HG03460 (cell line): ENCODE measurements at regions not wholly inside any gene's neighbourhood (a gene's known extent, or its start where the extent isn't known, plus 50 kb on each side); places are given as distances from the start of the nearest gene placed in this dataset.

ENCODE experiments used
- ATAC-seq: cut with Tn5 transposase; IDR thresholded peaks from one replicate; pipeline ENCODE4 v1.9.1; 2021; ENCODE audit not compliant: unreplicated experiment

DNA sequence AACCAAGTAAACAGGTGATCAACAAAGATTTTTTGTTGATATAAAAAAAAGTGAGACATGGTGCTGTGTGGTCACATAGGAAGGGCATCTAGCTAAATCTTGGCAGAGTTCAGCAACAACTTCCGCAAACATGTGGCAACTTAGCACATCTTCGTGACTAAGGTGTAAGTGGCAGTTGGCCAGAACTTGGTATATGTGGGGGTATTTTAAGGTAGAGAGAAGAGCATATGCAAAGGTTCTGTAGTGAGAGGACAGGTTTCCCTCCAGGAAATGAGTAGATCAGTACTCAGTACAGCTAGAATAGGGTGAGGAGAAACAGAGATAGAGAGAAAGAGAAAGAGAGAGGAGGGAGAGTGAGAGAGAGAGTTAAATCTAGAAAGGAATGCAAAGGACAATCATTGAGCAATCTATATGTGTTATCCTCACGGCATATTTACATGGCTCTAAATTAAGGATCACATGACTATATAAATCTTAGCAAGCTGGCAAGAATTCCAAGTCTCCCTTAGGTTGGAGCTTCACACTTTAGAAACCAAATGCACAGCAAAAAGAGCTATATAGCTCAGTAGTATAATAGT lies 227.7 kb upstream of the HMGA2 start:
- no peak for ATAC-seq

DNA sequence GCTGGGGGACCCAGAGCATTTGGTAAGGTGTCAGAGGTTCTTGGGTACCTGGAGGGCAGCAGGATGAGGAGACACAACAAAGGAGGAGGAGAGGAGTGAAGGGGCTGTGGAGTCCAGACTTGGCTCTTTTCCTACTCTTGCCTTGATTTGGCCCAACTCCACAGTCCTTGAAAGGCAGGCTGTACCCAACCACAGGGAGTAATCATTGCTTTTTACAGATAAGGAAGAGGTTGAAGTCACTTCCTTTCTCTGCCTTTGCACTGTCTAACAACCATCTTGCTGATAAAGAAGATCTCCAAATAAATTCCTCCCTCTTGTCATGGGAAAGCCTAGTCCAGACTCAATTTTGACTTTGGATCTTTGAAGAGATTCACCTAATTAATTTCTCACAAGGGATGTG lies 226.8 kb upstream of the HMGA2 start:
- ATAC-seq: no peak

DNA sequence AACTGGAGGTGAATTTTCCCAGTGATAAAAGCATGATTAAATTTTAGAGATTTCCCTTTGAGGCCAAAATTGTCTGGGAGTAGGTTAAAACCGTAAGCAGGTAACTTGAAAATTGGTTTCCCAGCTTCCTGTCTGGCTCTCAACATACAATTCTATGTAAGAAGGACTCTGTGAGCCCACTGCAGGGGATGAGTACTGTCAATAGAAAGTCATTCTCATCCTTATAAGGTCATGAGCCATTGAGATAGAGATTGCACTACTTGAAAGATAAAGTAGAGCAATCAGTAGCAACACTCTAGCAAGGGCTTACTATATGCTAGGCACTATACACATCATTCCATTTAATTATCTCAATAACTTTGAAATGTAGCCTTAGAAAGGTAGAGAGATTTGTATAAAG lies 225.6 kb upstream of the HMGA2 start:
- ATAC-seq: no peak

DNA sequence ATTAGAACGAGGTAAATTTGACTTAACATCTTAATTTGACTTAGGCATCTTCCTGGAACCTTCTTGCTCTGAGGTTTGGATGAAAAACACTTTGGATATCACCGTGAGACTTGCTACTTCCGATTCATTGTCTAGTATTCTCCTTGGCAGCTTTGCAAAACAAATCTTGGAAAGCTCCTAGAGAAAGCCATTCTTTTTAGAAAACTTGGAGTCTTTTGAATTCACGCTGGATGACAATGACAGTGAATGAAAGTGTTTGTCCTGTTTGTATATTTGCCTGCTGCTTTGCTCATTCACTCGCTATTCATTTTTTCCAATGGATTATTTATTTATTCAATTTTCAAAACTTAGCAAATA lies 222.1 kb upstream of the HMGA2 start:
- no peak for ATAC-seq

DNA sequence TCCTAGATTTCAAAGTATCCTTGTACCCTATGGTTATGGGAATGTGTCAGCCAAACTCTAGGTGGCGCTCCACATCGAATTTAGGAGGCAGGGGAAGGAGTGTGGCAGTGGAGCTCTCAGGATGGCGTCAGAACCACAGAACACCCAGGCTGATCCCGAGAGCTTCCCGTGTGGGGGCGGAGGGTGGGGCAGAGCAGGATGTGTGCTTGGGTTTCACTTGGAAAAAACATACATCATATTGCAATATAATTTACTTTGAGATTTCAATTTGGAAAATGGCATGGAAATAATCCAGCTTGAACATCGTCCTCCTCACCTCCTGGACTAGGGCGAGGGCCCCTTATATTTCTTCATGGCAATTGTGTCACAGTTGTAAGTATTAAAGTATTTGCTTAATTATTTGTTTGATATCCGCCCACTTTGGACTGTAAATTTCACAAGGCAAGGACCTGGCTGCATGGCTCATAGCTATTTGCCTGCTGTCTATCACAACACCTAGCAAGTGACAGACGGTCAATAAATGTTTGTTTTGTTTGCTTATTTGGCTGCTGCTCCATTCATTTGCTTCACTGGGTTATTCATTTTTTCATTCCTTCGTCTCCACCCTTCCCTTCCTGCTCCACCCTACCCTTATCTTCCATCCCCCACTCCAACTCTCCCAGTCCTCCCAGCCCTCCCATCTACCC lies 221.5 kb upstream of the HMGA2 start:
- peak; percentile 56 for ATAC-seq

DNA sequence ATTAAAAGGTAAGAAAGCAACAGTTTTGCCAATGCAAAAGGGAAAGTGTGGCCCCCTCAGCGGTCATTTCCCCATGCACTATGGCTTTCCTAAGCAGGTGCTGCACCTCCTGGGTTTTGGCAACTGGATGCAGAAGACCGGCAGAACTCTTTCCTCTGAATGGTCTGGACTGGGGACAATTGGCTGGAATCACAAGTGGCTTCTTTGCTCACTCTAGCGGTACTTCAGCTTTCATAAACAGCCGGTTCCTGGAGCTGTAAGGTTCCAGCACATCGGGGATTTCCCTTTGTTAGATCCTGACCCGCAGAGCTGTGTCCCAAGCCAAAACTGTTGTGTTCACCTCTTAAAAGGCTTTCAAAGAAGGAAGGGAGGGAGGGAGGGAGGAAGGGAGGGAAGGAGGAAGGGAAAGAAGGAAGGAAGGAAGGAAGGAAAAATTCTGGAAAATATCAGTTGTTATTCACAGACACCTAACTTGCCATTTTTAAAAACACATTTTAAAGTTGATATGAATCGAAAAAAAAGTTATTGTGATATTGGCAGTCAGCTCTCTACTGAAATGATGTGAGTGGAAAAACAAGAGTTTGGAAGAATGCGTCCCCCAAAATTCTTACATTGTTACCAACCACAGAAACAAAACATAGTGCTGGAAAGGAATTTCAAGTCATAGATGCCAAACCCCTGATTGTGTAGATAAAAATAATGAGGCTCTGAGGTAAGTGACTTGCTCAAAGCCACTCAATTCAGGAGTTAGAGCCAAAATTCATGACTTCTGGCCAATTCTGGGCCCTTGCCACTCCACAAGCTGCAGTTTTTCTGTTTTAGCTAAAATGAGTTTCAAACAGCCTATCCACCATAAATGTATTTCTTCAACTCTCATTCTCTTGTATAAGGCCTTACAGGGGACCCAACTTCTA lies 220.6 kb upstream of the HMGA2 start:
- ATAC-seq: no peak

DNA sequence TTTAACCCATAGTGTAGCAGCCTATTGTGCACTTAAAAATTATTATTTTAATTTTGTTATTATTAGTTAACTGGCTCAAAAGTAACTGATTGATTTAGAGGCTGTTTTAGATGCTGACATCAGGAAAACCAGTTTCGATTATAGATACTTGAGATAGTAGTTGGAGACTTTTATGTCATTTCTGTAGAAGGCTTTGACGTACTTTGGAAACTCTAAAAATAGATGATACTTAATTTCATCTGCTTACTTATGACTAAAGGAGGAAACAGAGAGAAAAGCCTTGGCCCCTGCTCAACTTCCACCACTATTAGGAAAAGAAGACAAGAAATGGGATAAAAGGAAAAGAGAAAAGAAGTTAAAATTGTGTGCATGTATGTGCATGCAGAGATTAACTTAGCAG lies 219.3 kb upstream of the HMGA2 start:
- ATAC-seq: no peak

DNA sequence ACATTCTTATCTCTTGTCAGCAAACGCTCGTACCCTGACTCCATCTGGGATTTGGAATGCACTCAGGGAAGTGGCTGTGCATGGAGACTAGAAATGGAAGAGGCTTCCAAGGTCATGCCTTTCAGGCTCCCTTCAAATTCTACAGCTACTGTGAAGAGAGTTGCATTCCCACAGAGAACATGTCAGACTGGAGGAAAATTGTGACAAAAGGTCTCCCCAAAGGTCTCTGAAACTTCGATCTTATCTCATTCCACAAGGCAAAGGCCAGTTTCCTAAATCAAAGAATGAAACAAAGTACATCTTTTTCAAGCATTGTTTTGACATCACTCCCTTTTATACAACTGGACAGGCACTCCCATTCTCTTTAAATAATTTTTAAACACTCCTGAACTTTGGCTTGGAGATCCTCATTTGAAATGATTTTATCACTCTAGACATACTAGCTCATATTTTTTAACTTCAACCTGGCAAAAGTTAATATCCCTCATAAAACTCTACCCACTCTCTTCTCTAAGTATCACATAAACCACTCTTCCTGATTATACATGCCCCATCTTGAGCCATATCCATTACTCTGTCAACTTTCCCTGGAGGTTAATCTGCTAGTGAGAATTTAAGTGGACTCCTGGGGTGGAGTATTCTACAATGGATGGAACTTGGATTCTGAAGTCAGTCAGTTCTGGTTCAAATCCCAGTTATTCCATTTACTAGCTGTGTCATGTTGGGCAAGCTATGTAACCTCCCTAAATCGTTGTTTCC lies 218.1 kb upstream of the HMGA2 start:
- no peak for ATAC-seq

DNA sequence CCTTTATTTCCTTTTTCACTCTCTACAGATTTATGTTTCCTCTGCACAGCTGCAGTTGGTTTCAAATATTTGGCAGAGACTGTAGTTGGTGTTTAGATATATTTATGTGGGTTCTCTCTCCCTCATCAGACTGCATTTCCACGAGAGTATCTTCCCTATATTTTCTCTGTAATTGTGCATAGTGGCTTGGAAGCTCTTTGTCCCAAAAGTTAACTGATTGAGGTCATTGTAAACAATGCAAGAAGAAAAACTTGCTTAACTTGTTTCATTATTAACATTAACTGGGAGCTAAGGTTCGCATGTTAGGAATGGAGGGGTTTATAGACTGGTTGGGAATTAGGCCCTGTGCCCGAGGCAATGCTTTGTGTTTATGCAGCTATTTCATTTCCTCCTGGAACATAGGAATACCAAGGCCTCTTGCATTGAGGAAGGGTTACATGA lies 216.9 kb upstream of the HMGA2 start:
- no peak for ATAC-seq

DNA sequence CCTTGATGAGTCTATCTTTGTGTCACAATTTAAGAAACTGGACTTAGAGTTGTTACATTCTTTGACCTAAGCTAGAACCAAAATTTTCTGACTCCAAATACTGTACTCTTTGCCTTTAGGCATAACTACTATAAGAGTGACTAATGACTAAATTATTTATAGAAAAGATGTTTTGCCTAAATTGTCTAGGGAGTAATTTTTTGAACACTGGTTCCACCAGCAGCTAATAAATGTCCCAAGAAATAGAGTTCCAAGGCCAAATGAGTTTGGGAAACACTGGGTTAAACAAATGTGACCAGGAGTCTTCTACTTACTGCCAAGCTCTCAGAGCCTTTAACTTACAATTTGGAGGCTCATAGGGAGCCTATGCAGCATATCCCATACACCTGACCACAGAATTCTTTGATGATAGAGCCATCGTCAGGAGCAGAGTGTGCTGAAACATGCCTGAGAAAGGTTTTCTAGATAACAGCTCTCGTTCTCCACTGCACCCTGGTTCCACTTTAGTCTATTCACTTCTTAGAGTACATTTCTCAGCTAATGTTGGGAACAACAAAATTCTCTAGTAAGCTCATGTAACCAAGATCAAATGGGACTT lies 215.9 kb upstream of the HMGA2 start:
- ATAC-seq: no peak

DNA sequence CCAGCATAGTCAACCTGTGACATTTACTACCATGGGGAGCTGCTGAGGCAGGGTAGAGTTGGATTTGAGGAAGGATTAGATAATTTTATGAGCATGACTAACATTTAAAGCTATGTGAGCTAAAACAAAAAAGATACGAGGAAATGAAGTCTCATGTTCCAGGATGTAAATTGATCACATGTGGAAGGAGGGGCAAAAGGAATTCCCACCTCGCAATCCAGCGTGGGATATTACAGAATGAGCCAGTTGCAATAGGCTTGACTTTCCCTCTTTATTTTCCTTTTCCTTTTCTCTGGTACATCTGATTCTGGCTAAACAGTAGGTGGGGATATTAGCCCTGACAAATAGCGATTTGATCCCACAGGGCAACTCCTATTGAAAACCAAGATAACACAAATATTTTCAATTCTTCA lies 214.9 kb upstream of the HMGA2 start:
- ATAC-seq: no peak

DNA sequence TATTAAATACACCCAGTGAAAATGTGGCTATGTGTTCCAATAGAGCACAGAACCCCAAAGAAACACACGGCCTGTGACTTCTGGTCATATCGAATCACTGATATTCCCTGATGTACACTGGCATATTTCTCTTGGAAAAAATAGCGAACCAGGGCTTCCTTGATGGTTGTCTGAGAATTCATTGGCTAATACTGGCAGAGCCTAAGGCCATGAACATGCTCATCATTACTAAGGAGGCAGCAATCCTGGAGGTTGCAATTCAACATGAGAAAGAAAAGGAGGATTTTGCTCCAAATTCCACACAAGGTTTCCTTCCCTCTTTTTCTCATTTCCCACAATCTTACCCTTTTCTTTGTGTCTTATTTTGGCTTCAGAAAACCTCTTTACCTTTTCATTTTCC lies 212.9 kb upstream of the HMGA2 start:
- ATAC-seq: no peak

DNA sequence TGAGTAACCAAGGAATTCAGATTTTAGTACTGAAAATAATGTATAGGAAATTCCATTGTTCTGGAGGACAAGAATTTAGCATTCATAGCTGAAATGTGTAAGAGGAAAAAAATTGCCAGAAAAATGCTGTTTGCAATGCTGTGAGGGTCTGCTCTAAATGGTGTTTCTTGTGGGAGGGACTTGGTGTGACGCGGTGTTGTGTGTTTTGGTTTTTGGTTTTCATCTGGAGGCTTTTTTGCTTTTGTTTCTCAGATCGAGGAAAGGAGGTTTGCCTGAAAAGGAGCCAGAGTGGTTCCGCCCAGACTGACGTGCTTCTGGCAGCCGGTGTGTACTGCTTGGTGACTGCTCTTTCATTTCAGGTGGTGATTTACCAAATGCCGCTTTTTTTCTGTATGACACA lies 211.8 kb upstream of the HMGA2 start:
- ATAC-seq: no peak

DNA sequence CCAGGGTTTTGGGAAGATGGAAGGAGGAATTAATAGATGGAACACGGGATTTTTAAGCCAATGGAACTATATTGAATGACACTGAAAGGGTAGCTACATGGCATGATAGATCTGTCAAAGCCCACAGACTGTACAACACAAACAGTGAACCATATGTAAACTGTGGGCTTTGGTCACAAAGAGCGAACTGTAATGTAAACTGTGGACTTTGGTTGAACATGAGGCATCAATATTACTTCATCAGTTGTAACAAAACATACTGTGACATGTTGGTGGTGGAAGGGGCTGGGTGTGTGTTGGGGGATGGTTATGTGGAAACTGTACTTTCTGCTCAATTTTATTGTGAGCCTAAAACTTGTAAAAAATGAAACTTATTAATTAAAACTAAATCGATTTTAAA lies 210.6 kb upstream of the HMGA2 start:
- ATAC-seq: no peak

DNA sequence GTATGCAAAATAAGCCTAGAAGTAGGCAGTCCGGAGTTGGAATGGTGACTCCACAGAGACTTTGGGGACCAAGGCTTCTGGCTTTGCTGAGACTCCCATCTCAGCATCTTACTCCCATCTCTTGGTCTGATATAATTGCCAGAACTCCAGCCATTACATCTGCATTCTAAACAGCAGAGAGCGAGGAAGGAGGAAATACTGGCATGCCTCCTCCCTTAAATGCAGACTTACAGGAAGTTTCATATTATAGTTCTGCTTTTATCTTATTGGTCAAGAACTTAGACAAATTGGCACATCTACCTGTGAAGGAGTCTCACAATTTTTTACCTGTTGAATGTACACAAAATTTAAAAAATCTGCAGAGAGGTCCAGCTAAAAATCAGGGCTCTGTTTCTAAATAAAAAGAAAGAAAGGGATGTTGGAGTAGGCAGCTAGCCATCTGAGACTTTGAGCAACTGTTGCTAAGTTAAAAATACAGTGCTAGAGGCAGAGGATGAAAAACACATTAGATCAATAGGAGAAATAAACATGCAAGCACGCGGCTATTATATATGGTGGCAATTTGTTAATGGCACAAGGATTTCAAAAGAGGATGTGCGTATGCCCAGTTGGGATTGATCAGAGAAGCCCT lies 209.9 kb upstream of the HMGA2 start:
- no peak for ATAC-seq

DNA sequence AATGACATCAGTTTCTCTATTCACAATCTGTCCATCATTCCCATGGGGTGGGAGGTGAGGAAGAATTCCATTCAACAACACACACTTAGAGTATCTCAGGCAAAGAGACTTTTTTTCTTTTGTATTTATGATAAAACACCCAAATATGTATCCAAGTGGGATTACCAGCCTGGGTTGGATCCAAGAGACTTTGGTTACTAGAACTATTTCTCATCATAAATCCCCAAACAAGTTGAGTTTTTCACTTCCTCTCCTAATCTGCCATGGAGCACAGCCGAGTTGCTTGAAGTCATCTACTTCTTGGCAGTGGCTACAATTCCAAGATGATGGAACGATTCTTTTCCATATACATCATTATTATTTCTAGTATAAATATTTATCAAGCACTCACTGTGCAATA lies 209.2 kb upstream of the HMGA2 start:
- no peak for ATAC-seq

DNA sequence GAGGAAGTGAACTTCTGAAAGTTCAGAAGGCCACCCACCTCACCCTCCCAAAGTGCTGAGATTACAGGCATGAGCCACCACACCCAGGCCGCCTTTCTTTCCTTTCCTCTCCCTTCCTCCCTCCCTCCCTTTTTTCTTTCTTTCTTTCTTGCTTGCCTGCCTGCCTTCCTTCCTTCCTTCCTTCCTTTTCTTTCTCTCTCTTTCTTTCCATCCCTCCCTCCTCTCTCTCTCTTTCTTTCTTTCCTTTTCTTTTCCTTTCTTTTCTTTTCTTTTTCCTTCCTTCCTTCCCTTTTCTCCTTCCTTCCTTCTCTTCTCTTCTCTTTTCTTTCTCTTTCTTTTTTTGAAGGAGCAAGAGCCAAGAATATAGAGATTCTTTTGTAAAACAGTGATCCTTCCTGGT lies 208.3 kb upstream of the HMGA2 start:
- ATAC-seq: no peak

DNA sequence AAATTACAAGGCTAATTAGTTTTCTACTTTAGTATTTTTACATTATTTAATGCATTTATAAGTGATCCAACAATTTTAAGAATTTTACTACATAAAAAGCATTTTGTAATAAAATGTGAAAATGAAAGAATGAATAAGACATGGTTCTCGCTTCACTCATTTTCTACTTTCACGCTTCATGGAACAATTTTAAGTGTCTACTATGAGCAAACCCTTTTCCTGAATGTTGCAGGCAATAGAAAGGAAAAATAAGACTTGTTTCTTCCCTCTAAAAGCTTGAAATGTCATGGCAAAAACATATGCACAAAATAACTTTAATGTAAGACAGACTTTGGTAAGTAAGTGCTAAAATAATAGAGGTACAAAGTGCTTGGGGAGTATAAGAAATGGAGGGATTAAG lies 205.7 kb upstream of the HMGA2 start:
- ATAC-seq: no peak

DNA sequence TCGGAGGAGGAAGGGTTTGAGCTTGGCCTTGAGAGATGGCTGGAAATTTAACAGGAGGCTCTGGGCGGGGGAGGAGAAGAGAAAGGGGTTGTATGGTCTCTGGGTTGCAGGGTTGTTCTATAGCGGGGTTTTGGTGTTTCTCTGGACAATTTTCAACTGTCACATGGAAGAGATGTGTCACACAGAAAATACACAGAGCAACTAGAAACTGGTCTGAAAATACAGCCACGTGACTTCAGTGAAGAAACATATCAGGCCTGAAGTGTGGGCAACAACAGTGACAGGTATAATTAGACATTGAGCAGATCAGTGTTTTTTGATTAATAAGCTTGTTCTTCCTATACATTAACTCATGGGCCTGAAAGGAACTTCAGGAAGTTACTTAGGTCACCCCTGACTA lies 205.3 kb upstream of the HMGA2 start:
- ATAC-seq: no peak

DNA sequence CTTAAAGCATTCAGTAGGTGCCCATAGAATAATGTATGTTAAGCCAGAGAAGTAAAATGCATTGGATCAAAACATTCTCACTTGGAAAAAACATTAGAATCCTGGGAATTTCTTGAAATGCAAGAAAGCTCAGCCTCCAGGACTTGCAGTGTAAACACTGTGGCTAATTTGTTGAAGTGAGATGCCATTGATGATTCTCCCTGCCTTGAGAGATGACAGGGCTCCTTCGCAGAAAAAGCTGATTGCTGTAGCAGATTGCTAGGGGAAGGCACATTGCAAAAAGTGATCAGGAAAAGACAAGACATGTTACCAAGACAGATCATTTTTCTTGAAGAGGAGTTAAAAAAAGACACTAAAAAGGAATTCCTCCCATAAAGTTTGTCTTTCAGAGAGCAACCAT lies 204.2 kb upstream of the HMGA2 start:
- ATAC-seq: no peak

DNA sequence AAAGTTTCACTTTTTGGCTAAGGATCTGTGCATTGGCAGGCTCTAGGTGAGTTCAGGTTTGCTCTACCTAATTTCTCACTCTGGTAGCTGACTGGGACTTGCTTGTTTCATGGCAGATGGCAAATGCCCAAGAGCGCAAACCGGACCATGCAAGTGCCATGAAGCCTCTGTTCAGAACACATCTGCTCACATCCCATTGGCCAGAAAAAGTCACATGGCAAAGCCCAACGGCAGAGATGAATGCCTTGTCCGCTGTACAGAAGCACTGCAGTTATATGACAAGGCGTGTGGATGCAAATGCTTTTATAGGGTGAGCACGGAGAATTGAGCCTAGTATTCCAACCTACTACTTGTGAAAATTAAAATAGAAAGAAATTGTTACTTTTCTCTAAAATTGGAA lies 202.2 kb upstream of the HMGA2 start:
- ATAC-seq: no peak
